ENCODE measurements at regions not wholly inside any gene's neighbourhood (a gene's known extent, or its start where the extent isn't known, plus 50 kb on each side); places are given as distances from the start of the nearest gene placed in this dataset.
"Not testable (repeated sequence)": the region's sequence is repeated elsewhere in the genome, so short reads cannot be mapped to it uniquely, and the experiment has no call there.

GRCh38 chr20:47960769-47961541 is 175.7 kb upstream of the SULF2 start:
- TF ChIP-seq, protein P1, sequence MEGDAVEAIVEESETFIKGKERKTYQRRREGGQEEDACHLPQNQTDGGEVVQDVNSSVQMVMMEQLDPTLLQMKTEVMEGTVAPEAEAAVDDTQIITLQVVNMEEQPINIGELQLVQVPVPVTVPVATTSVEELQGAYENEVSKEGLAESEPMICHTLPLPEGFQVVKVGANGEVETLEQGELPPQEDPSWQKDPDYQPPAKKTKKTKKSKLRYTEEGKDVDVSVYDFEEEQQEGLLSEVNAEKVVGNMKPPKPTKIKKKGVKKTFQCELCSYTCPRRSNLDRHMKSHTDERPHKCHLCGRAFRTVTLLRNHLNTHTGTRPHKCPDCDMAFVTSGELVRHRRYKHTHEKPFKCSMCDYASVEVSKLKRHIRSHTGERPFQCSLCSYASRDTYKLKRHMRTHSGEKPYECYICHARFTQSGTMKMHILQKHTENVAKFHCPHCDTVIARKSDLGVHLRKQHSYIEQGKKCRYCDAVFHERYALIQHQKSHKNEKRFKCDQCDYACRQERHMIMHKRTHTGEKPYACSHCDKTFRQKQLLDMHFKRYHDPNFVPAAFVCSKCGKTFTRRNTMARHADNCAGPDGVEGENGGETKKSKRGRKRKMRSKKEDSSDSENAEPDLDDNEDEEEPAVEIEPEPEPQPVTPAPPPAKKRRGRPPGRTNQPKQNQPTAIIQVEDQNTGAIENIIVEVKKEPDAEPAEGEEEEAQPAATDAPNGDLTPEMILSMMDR (IDR thresholded peaks at IDR 0.05), result no peak
- Mint-ChIP-seq H3K9me3 (no peaks in the 10 kb centered on the region), H3K36me3 (ENCODE audit: low read depth) (no peaks in the 10 kb centered on the region), H3K4me1 (ENCODE audit: low read depth) (no peaks in the 10 kb centered on the region), H3K27ac (no peak overlapping the region), H3K27me3 (no peaks in the 10 kb centered on the region), H3K4me3 (no peak overlapping the region)
- ChIA-PET CTCF (no interaction called here), POLR2A (interaction anchor here (1.1 kb wide), 1 partner anchor 304 kb away, joined by 3 read pairs; no protein-coding TSS in a partner anchor)
- ATAC-seq (no peak), DNase-seq (no peak)
- intact Hi-C loops (cut with micrococcal nuclease), result no loop called here

- DNase-seq, result no peak
- no peaks in the 10 kb centered on the region for H3K9me3 Mint-ChIP-seq
- no peak overlapping the region for H3K27ac Mint-ChIP-seq
- ChIA-PET POLR2A (interaction anchor here (0.6 kb wide), 1 partner anchor 15 kb away, joined by 3 read pairs; no protein-coding TSS in a partner anchor), CTCF (no interaction called here)
- no peaks in the 10 kb centered on the region for H3K27me3 Mint-ChIP-seq
- no peak overlapping the region for H3K4me3 Mint-ChIP-seq
- no peaks in the 10 kb centered on the region for H3K4me1 Mint-ChIP-seq (ENCODE audit: low read depth)
- H3K36me3 Mint-ChIP-seq (ENCODE audit: low read depth), result no peaks in the 10 kb centered on the region
- no peak for ATAC-seq
- intact Hi-C loops (cut with micrococcal nuclease), result no loop called here
- TF ChIP-seq, protein P1 (IDR thresholded peaks at IDR 0.05), result no peak
Measured at GRCh38 chr20:47960277-47960676, 175.0 kb upstream of the SULF2 start.

DNA sequence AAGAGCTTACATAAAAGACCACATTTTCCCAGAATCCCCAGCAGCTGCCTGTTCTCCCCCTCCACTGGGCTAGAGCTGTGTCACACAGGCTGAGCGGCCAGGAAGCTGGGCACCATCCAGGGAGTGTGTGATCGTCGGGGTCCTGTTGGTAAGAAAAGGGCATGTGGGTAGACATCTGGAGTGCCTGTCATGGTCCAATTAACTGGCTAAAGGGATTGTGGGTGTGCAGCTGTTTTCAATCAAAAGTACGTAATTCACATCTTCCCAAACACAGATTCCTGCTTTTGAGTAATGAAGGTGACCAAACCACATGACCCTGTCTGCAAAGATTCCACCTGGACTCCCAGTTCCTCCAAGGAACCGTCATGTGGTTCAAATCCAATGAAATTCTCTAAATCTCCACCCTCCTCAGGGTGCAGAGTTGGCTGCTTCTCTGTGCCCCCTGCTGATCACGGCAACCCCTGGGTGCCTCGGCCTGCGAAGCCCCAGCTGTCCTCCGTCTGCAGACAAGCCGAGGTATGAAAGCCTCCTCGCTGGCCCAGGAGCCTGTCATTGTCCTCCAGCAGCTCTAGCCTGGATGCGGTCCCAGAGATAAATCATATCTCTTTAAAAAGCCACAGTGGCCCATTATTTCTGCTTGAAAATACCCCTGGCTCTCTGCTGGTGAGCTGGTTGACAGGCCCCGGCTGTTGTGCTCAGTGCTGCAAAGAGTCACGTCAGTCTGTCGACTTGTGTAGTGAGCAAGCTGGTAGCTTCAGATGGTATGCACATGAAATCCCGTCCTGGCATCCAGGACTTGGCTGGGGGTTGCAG is 172.9 kb upstream of the SULF2 start:
- H3K4me3 Mint-ChIP-seq; DNase-seq; H3K36me3 Mint-ChIP-seq (ENCODE audit: low read depth); intact Hi-C loops (cut with micrococcal nuclease); POLR2A ChIA-PET; H3K4me1 Mint-ChIP-seq (ENCODE audit: low read depth); H3K9me3 Mint-ChIP-seq; H3K27ac Mint-ChIP-seq; H3K27me3 Mint-ChIP-seq; CTCF ChIA-PET; ATAC-seq: not testable (repeated sequence)

- ATAC-seq (no peak), DNase-seq (no peak)
- TF ChIP-seq, protein P1 (IDR thresholded peaks at IDR 0.05), result no peak
- Mint-ChIP-seq H3K36me3 (ENCODE audit: low read depth) (no peaks in the 10 kb centered on the region), H3K4me3 (no peak overlapping the region), H3K27ac (no peak overlapping the region), H3K4me1 (ENCODE audit: low read depth) (no peaks in the 10 kb centered on the region), H3K27me3 (no peaks in the 10 kb centered on the region), H3K9me3 (no peaks in the 10 kb centered on the region)
- ChIA-PET POLR2A (no interaction called here), CTCF (no interaction called here)
- intact Hi-C loops (cut with micrococcal nuclease), result no loop called here
Measured at GRCh38 chr20:47957135-47957534, 171.9 kb upstream of the SULF2 start.

GRCh38 chr20:47956268-47956995 is 171.2 kb upstream of the SULF2 start:
- POLR2A ChIA-PET, result no interaction called here
- H3K27me3 Mint-ChIP-seq, result no peaks in the 10 kb centered on the region
- CTCF ChIA-PET, result no interaction called here
- no peaks in the 10 kb centered on the region for H3K36me3 Mint-ChIP-seq (ENCODE audit: low read depth)
- no peaks in the 10 kb centered on the region for H3K9me3 Mint-ChIP-seq
- intact Hi-C loops (cut with micrococcal nuclease), result no loop called here
- no peaks in the 10 kb centered on the region for H3K4me1 Mint-ChIP-seq (ENCODE audit: low read depth)
- TF ChIP-seq, protein P1 (IDR thresholded peaks at IDR 0.05), result no peak
- no peak overlapping the region for H3K4me3 Mint-ChIP-seq
- ATAC-seq, result no peak
- DNase-seq, result no peak
- no peak overlapping the region for H3K27ac Mint-ChIP-seq
